ENCODE measurements at regions not wholly inside any gene's neighbourhood (a gene's known extent, or its start where the extent isn't known, plus 50 kb on each side); places are given as distances from the start of the nearest gene placed in this dataset.
A peak's percentile ranks its signal among the peaks of the same experiment; 100 is the strongest.
"Not testable (repeated sequence)": the region's sequence is repeated elsewhere in the genome, so short reads cannot be mapped to it uniquely, and the experiment has no call there.

GRCh38 chr12:20000229-20000849 is 368.0 kb upstream of the PDE3A start:
- DNase-seq, result peak in 1 of 3 experiments; percentile 28

DNA sequence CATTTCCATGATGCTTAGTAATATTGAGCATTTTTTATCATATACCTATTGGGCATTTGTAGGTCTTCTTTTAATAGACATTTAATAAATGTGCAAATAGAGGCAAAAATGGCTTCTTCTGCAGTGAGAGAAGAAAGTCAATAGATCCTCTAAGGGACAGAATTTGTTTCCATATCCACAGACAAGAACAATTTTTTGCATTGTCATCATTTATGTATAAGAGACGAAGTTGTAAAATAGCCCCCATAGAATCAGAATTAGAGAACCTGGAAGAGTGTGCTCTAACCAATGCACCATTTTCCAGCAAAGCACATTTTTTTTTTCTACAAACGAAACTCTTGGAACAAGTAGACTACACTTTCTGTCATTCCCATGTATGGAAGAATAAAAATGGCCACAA is 365.1 kb upstream of the PDE3A start:
- DNase-seq, result no peak

DNA sequence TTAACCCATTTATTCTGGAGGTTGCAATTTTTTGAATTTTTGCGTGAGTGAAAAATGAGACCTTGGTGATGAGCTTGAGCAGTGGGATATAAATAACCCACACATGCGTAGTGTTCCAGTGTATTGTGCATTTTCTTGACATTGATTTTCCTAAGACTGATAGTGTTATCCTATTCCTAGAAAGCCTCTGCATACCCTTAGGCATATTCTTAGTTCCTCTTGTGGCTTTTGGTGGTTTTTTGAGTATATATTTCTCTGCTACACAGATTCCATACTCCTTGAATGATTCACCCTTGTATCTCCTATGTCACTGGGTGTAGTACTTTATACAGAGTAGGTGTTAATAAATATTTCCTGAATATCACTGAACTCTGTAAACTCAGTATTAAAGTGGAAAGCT is 363.4 kb upstream of the PDE3A start:
- no peak for DNase-seq

DNA sequence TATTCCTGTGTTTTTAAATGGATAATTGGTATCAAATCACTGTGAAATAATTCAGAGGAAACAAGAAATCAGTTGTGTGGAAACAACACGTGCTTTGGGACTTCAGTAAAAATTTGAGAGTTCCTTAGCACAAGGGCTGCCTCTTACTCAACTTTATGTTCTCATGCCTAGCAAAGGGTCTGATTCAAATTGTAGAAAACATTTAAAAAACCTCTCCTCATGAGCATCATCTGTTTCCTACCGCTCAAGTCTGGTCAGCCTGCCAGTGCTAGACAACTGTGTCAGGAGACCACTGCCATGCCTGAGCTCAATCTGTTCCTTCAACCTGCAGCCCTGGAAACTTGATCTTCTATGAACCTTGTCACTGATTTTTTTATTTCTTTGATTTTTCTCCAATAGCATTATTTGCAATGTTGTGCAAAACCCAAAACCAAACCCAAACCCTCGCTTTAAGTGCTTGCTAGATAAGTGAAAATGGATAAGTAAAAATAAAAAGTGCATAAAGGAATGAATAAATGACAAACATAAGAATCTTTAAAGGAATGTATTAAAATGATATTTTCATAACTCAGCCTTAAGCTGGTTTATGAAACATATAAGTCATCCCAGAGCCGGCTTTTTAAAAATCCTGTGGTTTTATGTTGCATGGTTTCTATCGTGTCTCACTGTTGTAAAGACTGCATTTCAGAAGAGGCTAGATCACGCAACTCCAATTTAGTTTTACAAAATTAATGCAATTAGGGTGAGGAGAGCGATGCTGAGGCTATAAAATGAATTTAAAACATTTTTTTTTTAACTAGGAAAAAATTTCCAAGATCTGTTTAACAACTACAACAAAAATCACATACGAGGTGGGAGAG is 361.2 kb upstream of the PDE3A start:
- no peak for DNase-seq

DNA sequence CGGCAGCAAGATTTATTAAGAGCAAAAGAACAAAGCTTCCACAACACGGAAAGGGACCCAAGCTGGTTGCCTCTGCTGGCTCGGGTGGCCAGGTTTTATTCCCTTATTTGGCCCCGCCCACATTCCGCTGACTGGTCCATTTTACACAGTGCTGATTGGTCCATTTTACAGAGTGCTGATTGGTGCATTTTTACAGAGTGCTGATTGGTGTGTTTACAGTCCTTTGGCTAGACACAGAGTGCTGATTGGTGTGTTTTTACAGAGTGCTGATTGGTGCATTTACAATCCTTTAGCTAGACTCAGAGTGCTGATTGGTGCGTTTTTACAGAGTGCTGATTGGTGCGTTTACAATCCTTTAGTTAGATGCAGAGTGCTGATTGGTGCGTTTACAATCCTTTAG is 358.4 kb upstream of the PDE3A start:
- DNase-seq, result not testable (repeated sequence)

GRCh38 chr12:20011200-20011599 is 357.1 kb upstream of the PDE3A start:
- no peak for DNase-seq

GRCh38 chr12:20017802-20018201 is 350.5 kb upstream of the PDE3A start:
- no peak for DNase-seq

GRCh38 chr12:20018406-20018805 is 349.9 kb upstream of the PDE3A start:
- DNase-seq, result peak in 2 of 3 experiments; percentile 8 to 81

DNA sequence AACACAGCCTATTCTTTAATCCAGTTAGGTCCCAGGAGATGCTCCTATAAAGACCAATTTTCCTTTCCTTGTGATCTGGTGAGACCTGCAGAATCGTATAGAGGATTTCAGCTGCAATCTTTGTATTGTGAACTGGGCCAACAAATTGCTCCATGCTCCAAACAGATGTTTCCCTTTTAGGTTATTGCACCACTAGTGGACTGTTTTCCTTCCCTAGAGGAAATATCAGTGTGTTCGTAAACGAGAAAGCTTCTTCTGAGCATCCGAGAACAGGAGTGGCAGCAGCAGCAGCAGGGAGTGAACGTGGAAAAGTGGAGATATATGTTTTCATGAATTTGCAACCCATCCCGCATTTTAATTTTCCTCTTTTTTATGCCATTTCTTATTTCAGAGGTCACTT is 344.1 kb upstream of the PDE3A start:
- DNase-seq, result no peak

DNA sequence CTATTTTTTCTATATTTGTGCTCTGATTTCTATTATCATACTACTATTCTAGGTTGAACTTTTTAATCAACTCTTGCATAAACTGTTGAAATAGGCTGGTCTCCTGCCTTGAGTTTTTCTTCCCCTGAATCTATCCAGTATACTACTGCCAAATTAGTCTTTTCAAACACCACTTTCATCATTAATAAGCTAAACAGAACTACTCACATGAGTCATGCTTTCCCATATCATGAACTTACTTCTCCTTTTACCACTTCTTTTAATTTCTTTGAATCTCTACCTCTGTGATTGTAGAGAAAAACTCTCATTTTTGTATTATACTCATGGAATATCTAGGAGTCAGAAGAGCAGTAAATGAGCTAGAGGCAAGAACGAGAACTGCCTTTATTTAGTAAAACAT is 340.3 kb upstream of the PDE3A start:
- no peak for DNase-seq

- no peak for DNase-seq
These were observed 337.5 kb upstream of the PDE3A start for GRCh38 chr12:20030826-20031225.

GRCh38 chr12:20039562-20039961 is 328.8 kb upstream of the PDE3A start:
- no peak for DNase-seq

DNA sequence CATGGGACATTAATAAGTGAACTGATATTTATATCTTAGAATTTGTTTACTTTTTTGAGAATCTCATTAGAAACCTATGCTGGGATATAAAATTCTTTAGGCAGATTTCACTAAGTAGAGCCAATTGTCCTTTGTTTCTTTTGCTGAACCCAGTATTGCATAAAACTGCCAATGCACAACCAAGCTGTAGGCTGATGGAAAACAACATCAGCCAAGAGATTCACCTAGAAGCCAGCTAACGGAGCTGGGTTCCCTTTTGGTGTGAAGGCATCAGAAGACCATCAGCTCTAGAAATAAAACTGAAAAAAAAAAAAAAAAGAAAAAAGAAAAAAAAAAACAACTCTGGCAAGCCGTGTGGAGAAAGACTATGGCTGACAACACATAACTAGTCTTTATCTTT is 328.2 kb upstream of the PDE3A start:
- DNase-seq, result no peak

- peak in 2 of 3 experiments; percentile 2 to 9 for DNase-seq
These were observed 327.5 kb upstream of the PDE3A start for GRCh38 chr12:20040831-20041230.

GRCh38 chr12:20044351-20044750 is 324.0 kb upstream of the PDE3A start:
- DNase-seq, result no peak

DNA sequence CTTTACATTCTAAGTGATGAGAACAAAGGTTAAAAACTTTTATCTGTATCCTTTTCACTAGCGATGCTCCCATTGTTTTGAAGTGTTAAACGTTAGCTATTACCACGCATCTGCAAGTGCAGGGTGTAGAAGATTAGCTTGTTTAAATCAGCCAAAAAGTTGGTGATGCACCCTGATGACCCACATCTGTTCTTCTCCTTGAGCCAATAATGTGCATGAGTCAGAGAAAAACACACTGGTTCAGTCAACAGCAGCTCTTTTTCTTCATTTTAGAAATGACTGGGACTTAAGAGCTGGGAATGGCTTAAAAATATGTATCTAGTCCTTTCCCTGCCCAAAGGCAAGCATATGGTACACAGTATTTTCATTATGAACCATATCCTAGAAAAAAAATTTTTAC is 323.5 kb upstream of the PDE3A start:
- no peak for DNase-seq

DNA sequence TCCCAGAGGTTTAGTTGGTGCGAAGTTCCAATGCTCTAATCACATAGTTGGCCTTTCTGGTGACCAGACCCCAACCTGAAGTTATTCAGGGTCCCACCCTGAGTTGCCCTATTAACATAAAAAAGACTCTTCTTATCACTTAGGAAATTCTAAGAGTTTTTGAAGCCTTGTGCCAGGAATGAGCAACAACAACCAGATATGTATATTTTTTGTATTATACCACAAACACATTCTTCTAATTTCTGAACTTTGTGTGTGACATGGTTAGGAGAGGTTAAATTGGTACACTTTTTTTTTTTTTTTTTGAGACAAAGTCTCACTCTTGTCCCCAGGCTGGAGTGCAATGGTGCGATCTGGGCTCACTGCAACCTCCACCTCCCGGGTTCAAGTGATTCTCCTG is 320.4 kb upstream of the PDE3A start:
- DNase-seq, result no peak

GRCh38 chr12:20050221-20050620 is 318.1 kb upstream of the PDE3A start:
- DNase-seq, result peak in 2 of 3 experiments; percentile 21 to 72

GRCh38 chr12:20053782-20054181 is 314.6 kb upstream of the PDE3A start:
- DNase-seq, result peak in 1 of 3 experiments; percentile 29

GRCh38 chr12:20055856-20056255 is 312.5 kb upstream of the PDE3A start:
- no peak for DNase-seq

- DNase-seq, result no peak
These were observed 310.9 kb upstream of the PDE3A start for GRCh38 chr12:20057398-20057797.

GRCh38 chr12:20063116-20063515 is 305.2 kb upstream of the PDE3A start:
- no peak for DNase-seq

- no peak for DNase-seq
These were observed 290.7 kb upstream of the PDE3A start for GRCh38 chr12:20077618-20078017.

GRCh38 chr12:20089077-20089476 is 279.3 kb upstream of the PDE3A start:
- DNase-seq, result no peak

Data from NCI-H1417 (cell line).